ENCODE measurements at regions not wholly inside any gene's neighbourhood (a gene's known extent, or its start where the extent isn't known, plus 50 kb on each side); places are given as distances from the start of the nearest gene placed in this dataset.

- H3K4me1 ChIP-seq (ENCODE audit: insufficient read depth) = peaks cover 10% of the 10 kb centered on the region; the same call in 1 of the 2 replicates
- no peaks in the 10 kb centered on the region for H3K79me2 ChIP-seq (ENCODE audit: insufficient read depth)
- no peak overlapping the region for H2AFZ ChIP-seq
- H3K27me3 ChIP-seq (replicated peaks; ENCODE audit: insufficient read depth) = no peaks in the 10 kb centered on the region
- no peaks in the 10 kb centered on the region for H4K20me1 ChIP-seq (ENCODE audit: insufficient read depth)
- no peaks in the 10 kb centered on the region for H3K9me3 ChIP-seq (ENCODE audit: low read depth)
- WGBS, 2 experiments (ENCODE audit: low coverage in 1 of 2, low lambda C conversion rate in 2 of 2, missing lambda C conversion rate in 2 of 2) = 83 to 87% methylated on average over 17 of the region's 17 CpGs
- H3K36me3 ChIP-seq (ENCODE audit: low read depth) = no peaks in the 10 kb centered on the region
- H3K9me2 ChIP-seq (ENCODE audit: insufficient read depth) = no peaks in the 10 kb centered on the region
- TF ChIP-seq EZH2phosphoT487 (IDR thresholded peaks at IDR 0.05; ENCODE audit: insufficient read depth, low read depth) (no peak), EZH2 (IDR thresholded peaks at IDR 0.05; ENCODE audit: insufficient read depth, poor library complexity, severe bottlenecking) (no peak)
- H3K27ac ChIP-seq = no peak overlapping the region
- H3K4me2 ChIP-seq (ENCODE audit: unreplicated experiment) = no peak overlapping the region
- in situ Hi-C loops (cut with MboI) = no loop called here
- no peak for DNase-seq
- H3K9ac ChIP-seq = no peak overlapping the region
- H3F3A ChIP-seq (ENCODE audit: insufficient read depth) = no peaks in the 10 kb centered on the region
- no peak overlapping the region for H3K4me3 ChIP-seq
Observed at GRCh38 chr5:14960120-14960462, 88.5 kb upstream of the ANKH start.

GRCh38 chr5:14959399-14960119 lies 88.0 kb upstream of the ANKH start:
- Histone ChIP-seq H4K20me1 (ENCODE audit: insufficient read depth) (no peaks in the 10 kb centered on the region), H3K27me3 (replicated peaks; ENCODE audit: insufficient read depth) (no peaks in the 10 kb centered on the region), H3K9me3 (ENCODE audit: low read depth) (no peaks in the 10 kb centered on the region), H2AFZ (no peak overlapping the region), H3K4me3 (no peak overlapping the region), H3K4me1 (ENCODE audit: insufficient read depth) (peaks cover 10% of the 10 kb centered on the region; the same call in 1 of the 2 replicates), H3K4me2 (ENCODE audit: unreplicated experiment) (no peak overlapping the region), H3K9ac (no peak overlapping the region), H3K36me3 (ENCODE audit: low read depth) (no peaks in the 10 kb centered on the region), H3K27ac (no peak overlapping the region), H3K79me2 (ENCODE audit: insufficient read depth) (no peaks in the 10 kb centered on the region), H3F3A (ENCODE audit: insufficient read depth) (no peaks in the 10 kb centered on the region), H3K9me2 (ENCODE audit: insufficient read depth) (no peaks in the 10 kb centered on the region)
- DNase-seq = no peak
- in situ Hi-C loops (cut with MboI) = no loop called here
- 74 to 77% methylated on average over 12 of the region's 12 CpGs for WGBS, 2 experiments (ENCODE audit: low coverage in 1 of 2, low lambda C conversion rate in 2 of 2, missing lambda C conversion rate in 2 of 2)
- TF ChIP-seq EZH2phosphoT487 (IDR thresholded peaks at IDR 0.05; ENCODE audit: insufficient read depth, low read depth) (no peak), EZH2 (IDR thresholded peaks at IDR 0.05; ENCODE audit: insufficient read depth, poor library complexity, severe bottlenecking) (no peak)

- Histone ChIP-seq H3K27me3 (replicated peaks; ENCODE audit: insufficient read depth) (no peaks in the 10 kb centered on the region), H3F3A (ENCODE audit: insufficient read depth) (no peaks in the 10 kb centered on the region), H3K79me2 (ENCODE audit: insufficient read depth) (no peaks in the 10 kb centered on the region), H3K27ac (no peak overlapping the region), H2AFZ (no peak overlapping the region), H4K20me1 (ENCODE audit: insufficient read depth) (no peaks in the 10 kb centered on the region), H3K9ac (no peak overlapping the region), H3K4me1 (ENCODE audit: insufficient read depth) (peaks cover 10% of the 10 kb centered on the region; the same call in 1 of the 2 replicates), H3K4me2 (ENCODE audit: unreplicated experiment) (no peak overlapping the region), H3K9me3 (ENCODE audit: low read depth) (no peaks in the 10 kb centered on the region), H3K4me3 (no peak overlapping the region), H3K9me2 (ENCODE audit: insufficient read depth) (no peaks in the 10 kb centered on the region), H3K36me3 (ENCODE audit: low read depth) (no peaks in the 10 kb centered on the region)
- 83 to 90% methylated on average over 2 of the region's 2 CpGs for WGBS, 2 experiments (ENCODE audit: low coverage in 1 of 2, low lambda C conversion rate in 2 of 2, missing lambda C conversion rate in 2 of 2)
- no peak for TF ChIP-seq EZH2 (IDR thresholded peaks at IDR 0.05; ENCODE audit: insufficient read depth, poor library complexity, severe bottlenecking)
- no peak for TF ChIP-seq EZH2phosphoT487 (IDR thresholded peaks at IDR 0.05; ENCODE audit: insufficient read depth, low read depth)
- peak; percentile 58 for DNase-seq
- in situ Hi-C loops (cut with MboI) = no loop called here
Observed at GRCh38 chr5:14958188-14958587, 86.6 kb upstream of the ANKH start.

- no peak overlapping the region for H3K4me3 ChIP-seq
- H3K9me2 ChIP-seq (ENCODE audit: insufficient read depth) = no peaks in the 10 kb centered on the region
- no peak for DNase-seq
- in situ Hi-C loops (cut with MboI) = no loop called here
- no peaks in the 10 kb centered on the region for H3K27me3 ChIP-seq (replicated peaks; ENCODE audit: insufficient read depth)
- no peaks in the 10 kb centered on the region for H3F3A ChIP-seq (ENCODE audit: insufficient read depth)
- H3K9me3 ChIP-seq (ENCODE audit: low read depth) = no peaks in the 10 kb centered on the region
- TF ChIP-seq EZH2 (IDR thresholded peaks at IDR 0.05; ENCODE audit: insufficient read depth, poor library complexity, severe bottlenecking) (no peak), EZH2phosphoT487 (IDR thresholded peaks at IDR 0.05; ENCODE audit: insufficient read depth, low read depth) (no peak)
- no peaks in the 10 kb centered on the region for H4K20me1 ChIP-seq (ENCODE audit: insufficient read depth)
- H3K27ac ChIP-seq = no peak overlapping the region
- no peaks in the 10 kb centered on the region for H3K79me2 ChIP-seq (ENCODE audit: insufficient read depth)
- no peak overlapping the region for H3K9ac ChIP-seq
- H2AFZ ChIP-seq = no peak overlapping the region
- 72% methylated on average over 6 of the region's 6 CpGs for whole genome bisulfite sequencing, 2 experiments (ENCODE audit: low coverage in 1 of 2, low lambda C conversion rate in 2 of 2, missing lambda C conversion rate in 2 of 2)
- H3K4me2 ChIP-seq (ENCODE audit: unreplicated experiment) = no peak overlapping the region
- H3K36me3 ChIP-seq (ENCODE audit: low read depth) = no peaks in the 10 kb centered on the region
- H3K4me1 ChIP-seq (ENCODE audit: insufficient read depth) = peaks cover 10% of the 10 kb centered on the region; the same call in 1 of the 2 replicates
Observed at GRCh38 chr5:14956423-14957046, 85.0 kb upstream of the ANKH start.
